D341Med (cell line): ENCODE measurements at regions not wholly inside any gene's neighbourhood (a gene's known extent, or its start where the extent isn't known, plus 50 kb on each side); places are given as distances from the start of the nearest gene placed in this dataset.

Experiments
- DNase-seq: peaks from one replicate; pipeline ENCODE4 v3.0.0; 2012; ENCODE audit warnings: low spot score

DNA sequence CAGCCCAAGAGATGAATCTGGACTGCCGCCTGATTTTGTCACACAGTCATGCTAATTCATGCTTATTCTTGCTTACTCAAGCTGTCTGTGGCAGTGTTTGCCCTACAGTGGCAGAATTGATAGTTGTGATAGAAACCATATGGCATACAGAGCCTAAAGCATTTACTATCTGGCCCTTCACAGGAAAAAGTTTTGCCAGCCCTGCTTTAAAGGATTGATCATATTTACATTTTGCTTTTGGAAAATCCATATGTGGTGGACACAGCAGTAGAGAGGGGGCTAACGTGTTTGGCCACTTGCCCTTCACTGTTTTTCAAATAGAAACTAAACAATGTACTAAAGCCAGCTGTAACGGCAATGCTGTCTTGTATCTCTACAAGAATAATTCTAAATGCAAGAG, 974.0 kb upstream of the GHITM start:
- DNase-seq = no peak

DNA sequence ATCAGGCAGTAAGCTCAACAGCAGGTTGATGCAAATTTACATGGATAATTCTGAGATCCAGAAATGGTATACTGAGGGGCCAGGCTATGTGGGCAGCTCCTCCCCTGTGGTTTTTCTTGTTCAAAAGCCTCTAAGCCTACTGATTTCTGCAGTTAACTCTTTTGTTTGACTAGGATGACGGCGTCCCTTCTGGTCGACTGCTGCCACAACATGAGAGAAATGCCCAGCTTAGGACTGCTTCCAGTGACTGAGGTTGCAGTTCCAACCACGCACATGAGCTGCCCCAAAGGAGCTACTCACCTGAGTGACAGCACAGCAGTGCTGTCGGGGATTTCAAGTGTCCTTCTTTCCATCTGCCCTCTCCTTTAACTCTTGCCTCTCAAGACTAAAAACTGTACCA, 973.0 kb upstream of the GHITM start:
- peak; percentile 48 for DNase-seq

DNA sequence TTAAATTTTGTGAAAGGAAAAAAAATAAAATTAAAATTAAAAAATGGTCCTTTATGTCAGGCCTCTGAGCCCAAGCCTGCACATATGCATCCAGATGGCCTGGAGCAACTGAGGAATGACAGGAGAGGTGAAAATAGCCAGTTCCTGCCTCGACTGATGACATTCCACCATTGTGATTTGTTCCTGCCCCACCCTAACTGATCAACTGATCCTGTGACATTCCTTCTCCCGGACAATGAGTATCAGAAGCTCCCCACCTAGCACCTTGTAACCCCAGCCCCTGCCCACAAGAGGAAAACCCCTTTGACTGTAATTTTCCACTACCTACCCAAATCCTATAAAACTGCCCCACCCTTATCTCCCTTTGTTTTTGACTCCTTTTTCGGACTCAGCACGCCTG, 972.2 kb upstream of the GHITM start:
- no peak for DNase-seq

DNA sequence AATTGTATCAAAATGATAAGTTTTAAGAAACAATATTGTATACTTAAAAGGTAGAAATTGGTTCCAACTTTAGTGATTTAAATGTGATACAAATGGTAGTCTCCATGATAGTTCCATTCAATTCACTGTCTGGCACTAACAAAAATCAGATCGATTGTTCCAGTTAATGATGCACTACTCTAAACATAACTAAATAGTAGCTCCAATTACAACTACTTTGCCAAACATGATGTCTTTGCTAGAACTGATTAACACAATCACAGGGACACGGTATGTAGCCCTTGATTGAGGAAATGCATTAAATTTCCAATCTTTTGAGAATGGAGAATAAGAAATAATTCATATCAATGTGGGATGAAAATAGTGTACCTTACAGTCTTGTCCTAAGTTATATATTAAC, 962.4 kb upstream of the GHITM start:
- no peak for DNase-seq

DNA sequence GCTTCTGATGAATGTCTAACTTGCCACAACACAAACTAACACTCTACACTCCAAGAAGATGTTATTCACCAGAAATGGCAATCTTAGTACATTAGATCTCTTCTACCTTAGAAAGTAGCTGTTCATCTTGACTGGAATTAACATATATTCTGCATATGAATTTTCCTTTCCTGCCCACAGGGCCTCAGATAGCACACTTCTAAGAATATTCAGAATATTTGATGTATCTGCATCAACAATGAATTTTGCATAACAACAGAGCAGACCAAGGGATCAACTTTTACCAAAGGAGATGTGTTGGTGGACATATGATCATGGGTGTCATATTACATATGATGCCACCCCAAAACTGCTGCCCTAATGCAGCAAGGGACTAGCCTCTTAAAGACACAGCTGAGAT, 960.8 kb upstream of the GHITM start:
- DNase-seq = no peak

DNA sequence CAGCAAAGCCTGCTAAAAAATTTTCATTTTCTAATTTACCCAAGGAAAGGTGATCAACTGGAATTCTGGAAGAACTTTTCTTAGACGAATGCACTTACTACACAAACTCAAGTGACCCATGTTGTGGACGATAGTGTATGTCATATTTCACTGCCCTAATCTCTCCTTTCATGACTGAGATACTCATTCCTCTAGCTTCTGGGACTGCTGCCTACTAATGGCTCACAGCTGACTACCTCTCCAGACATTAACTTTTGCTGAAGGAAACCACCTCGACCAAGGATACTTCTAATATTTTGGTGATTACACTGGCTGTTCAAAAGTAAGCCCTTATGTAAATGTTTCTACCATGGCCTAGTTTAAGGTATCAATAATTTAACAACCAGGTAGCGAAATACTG, 959.9 kb upstream of the GHITM start:
- no peak for DNase-seq

DNA sequence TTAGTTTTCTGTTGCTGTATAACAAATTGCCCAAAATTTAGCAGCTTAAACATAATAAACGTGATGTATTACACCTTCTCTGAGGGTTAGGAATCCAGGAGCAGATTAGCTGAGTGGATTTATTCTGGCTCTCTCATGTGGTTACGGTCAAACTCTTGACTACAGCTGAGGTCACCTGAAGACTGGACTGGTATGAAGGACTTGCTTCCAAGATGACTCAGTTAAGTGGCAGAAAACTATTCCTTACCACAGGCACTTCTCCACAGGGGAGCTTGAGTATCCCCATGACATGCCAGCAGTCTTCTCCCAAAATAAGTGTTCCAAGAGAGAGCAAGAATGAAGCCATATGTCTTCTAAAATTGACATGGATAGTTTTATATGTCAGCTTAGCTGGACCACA, 957.2 kb upstream of the GHITM start:
- no peak for DNase-seq

DNA sequence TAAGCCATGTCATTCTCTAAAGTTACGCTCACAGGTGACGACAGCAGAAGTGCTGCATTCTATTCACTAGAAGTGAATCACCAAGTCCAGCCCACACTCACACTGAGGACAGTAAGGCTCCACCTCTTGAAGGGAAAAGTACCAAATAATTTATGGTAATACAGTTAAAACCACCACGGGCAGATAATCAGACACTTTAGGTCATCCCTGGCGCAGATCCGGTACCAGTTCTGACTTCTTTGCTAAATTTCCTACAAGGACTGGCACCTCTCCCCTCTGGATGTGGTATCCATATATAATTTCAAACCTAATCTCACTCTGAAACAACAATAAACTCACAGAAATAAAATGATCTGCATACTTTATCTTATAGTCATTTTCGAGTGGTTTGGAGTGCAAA, 954.7 kb upstream of the GHITM start:
- DNase-seq = no peak

DNA sequence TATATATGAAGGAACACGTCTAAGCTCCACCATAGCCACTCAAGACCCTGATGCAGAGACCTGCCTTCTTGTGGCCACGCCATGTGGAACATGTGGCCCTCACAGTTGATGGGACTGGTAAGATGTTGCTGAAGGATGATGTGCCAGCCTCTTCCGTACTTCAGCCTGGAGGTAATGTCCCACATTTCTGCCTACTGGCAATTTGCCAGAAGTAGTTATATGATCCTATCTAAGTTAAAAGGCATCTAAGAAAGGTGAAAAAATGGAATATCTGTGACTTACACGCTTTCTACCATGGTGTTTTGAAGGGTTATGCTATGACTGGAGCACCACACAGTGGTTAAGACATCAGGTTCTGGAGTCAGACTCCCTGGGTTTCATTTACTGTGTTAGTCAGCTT, 948.7 kb upstream of the GHITM start:
- DNase-seq = no peak

DNA sequence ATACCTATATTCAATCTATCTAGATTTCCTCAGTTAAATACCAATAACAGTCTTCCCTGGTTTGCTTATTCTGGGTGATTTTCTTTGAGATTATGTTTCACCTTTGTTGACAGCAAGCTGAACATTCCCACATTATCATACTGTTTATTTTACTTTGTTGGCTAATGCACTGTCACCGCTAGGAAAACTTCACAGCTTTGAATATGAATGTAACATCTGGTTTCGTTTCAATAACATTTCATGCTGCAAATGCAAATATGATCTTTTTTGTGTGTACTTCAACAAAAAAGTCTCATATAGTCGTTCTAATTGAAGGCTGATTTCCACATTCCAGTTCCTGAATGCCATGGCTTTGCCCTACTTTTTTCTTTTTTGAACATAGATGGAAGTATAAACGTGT, 946.3 kb upstream of the GHITM start:
- DNase-seq = no peak

DNA sequence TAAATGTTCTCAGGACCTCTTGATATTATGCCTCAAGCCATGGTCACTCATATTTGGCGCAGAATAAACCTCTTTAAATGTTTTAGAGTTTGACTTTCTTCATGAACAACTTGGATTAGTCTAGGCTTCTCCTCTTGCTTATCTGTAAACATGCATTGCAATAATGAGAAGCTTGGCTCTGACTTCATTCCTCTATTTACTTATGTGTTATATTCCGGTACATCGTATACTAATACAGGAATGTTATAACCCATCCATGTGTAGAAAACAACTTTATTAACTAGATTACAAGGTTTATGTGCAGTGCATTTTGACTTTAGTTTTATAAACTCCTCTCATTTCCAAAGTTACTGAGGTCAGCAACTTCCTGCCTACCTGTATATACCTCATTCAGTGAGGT, 944.3 kb upstream of the GHITM start:
- DNase-seq = no peak

DNA sequence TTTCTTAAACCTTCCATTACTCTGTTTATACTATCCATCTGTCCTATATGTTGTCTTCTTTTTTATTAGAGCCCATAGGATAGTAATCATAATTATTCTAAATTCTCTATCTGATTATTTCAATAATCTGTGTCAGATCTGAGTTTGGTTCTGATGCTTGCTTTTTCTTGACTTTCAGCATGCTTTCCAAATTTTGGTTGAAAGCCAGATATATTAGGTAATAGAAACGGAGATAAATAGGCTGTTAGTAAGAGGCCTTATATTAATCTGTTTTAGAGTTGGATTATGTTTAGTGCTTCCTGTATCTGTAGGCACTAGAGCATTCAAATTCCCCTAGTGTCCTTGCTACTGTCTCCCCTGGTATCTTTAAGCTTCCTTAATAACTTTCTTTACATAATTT, 939.9 kb upstream of the GHITM start:
- DNase-seq = no peak

DNA sequence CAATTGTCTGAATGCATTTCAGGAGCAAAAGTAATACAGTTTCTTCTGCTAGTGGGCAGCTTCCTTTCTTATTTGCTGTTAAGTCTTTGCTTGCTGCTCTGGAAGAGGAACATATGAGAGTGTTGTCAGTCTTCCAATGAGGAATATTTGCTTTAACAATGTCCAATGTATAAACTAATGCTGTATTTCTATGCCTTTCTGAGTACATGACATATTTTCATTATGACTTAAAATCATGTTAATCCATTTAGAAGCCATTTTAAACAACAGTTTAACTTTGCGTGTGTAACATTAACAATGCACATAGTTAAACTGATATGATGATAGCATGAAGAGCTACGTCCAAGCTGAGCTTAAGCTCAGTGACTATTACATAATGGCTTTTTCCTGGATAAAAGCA, 933.4 kb upstream of the GHITM start:
- no peak for DNase-seq

DNA sequence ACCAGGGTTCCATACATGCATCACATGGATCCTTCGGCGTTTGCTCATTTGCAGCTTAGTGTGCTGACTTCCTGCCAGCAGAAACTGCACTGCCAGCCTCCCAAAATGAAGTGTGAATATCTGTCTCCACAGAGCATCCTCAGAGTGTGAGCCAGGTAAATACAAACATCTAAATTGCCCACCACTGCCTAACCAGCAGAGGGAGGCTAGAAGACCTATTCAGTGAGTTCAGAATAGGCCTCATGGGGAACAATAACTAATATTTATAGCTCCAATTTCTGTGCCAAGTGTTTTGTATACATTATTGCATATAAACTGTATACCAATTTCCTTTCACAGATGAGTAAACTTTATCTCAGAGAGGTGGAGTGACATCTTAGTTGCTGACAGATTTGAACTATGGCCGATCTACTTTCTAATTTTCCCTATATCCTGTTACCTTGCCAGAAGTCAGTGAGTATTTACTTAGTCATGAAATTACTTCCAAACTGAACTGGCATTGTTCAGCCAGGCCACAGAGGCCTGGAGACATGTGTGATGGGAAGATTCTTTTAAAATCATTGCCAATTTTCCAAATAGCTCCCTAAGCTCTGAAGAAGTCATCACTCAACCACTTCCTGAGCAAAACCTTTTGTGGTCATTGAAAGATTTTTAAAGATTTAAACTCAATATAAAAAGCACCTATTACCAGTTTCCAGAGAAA, 926.5 kb upstream of the GHITM start:
- DNase-seq = no peak

DNA sequence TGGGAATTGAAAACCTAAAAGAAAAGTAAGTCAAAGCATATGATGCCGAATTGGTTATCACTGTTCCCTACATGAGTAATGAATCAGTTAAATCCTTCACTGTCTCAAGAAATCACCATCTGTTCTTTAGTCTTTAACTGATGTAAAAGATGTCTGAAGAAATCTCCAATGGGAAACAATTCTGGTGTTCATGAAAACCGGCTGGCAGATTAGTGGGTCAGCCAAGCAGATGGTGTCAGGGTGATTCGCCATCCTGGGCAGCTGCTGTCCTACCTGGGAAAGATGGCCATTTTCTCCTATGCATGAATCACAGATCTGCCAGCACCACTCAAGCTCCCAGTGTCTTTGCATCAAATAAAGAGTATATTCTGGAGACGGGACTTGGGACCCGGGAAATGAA, 925.2 kb upstream of the GHITM start:
- no peak for DNase-seq

DNA sequence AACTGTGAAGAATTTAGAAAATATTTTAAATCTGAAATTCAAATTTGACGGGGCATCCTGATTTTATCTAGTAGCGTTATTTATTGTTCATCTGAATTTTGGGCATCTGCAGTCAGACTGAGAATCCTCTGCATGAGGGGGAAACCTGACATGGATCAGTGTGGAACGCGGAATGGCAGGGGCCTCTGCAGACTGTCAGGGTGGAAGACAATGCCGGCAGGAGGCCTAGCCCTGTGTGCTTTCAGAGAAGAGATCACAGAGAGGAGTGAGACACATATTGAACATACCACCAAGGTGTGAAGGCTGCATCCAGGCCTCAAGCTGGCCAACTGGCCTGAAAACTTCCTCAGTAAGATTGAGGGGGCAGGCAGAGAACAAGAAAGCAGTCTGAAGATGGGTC, 921.1 kb upstream of the GHITM start:
- DNase-seq = no peak

DNA sequence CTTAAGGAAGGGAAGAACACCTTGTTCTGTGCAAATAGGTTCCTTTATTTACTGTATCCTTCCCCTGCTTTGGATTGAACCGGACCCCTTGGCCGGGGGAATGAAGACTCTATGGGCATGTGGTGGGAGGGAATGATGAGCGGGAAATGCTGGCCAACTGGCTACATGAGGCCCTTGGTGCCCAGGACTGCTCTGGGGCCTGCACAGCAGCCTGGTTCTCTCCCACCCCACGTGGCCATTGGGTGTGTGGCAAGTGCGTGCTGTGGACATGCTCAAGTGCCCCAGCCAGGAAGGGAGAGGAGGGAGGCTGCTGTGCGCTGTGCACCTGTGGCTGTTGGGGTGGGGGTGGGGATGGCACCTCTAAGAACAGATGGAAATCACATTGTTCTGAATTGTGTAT, 917.0 kb upstream of the GHITM start:
- DNase-seq = no peak

DNA sequence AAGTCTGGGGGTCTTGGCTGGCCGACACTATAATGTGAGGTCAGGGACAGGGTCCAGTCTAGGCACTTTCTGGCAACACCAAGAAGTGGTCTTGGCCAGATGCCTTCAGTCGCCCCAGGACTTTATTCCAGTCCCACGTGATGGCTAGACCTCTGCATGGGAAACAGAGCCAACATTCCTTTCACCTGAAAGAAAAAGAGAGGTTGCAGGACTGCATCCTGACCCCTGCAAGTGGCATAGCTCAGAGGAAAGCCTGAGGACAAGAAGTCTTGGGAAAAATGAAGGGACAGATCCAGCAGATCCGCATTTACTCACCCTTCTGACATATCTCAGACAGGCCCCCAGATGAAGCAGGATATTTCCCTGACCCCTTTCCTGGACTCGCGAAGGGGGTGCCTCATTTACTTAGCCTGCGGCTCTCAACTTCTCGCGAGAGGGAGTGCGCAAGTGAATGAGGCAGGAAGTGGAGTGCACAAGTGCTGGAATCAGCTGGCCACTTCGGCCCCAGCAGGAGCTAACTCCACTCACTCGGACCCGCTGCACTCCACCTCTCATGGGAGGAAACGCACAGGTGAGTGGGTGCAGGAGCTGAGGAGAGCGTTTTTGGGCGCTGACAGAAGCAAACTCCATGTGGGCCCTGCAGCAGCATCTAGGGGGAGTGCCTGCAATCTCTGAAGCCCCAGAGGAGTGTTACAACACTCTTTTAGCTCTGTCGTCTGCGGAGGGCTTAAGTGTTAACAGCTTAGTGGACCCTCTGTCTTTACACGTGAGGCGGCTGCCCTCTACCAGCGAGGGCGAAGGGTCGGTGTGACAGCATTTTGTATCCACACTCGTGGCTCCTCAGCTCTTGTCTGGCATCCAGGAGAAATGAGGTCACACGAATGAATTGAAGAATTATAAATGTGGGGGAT, 916.2 kb upstream of the GHITM start:
- no peak for DNase-seq

DNA sequence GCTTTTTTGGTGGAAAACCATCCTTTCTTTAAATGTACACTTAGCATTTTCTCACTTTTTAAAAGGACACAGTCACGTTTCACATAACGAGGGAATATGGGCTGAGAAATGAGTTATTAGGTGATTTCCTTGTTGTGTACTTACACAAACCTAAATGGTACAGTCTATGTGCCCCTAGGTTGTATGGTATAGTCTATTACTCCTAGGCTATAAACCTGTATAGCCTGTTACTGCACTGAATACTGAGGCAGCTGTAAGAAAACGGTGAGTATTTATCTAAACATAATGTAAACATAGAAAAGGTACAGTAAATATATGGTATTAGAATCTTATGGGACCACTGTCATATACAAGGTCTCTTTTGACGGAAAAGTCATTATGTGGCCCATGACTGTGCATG, 913.5 kb upstream of the GHITM start:
- DNase-seq = no peak

DNA sequence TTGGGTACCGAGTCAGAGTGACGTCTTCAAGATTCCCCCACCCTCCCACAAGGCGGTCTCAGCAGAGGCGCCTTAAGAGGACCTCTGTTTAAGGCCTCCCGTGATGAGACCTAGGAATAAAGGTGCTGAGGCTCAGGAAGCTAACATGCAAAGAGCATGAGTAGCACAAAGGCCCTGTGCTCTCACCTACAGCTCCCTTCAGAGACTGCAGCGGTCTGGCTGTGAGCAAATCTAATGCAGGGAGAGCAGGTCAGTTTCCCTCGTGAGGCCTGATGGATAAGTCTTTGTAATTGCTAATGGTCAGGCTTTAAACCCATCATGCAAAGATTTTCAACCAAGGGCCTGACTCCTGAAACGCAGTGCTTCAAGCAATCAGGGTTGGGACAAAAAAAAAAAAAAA, 909.3 kb upstream of the GHITM start:
- DNase-seq = no peak

DNA sequence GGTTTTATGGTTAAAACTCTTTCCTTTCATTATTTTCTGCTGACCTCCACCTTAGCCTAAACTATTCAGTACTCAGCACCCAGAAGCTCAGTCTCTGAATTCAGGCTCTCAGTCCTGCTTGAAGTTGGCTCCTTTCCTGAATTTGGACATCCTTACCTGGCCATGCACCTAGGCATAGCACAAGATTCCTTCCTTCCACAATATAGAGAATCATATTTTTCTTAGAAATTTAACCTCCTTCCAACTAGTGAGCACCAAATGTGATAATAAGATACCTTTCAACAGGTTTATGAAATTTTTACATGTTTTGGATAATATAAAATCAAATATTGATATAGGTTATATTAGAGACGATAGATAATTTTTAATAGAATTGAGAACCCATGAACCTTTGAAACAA, 905.6 kb upstream of the GHITM start:
- DNase-seq = no peak

DNA sequence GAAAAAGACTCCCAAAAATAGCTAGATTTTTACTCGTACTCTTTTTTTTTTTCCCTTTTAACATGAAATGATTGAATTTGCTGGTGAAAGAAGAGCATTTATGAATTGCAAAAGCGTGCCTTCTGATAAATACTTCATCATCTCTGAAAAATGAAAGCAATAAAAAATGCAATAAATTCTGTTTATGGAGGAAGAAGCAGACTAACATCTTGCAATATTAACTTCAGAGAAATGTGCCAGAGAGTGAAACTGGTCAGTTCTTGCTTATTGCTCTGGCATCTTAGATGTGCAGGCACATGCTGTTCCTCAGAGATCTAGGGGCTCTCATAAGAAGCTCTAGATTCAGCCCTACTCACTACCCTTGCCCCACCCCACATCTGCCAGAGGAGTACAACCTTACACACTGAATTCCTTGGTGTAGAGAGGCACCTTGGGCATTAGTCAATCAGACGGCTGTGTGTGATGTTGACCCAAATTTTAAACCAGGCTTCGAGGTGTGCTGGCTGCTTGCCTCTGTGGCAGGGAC, 891.1 kb upstream of the GHITM start:
- DNase-seq = no peak

DNA sequence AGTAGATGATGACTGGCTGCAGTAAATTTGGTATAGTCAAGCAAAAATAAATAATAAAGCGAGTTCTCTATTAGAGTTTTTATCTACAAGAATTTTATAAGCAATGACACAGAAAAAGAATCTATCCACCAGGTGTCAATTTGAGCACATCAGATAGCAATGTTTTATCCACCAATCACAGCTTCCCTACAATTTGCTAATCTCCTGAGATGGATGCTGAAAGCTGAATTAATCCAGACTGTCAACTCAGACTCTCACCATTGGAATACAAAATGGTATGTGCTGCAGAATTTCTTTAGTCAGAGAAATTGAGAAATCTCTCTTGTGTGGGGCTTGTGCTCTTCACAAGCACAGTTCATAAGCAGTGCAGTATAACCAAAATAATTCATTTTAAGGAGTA, 888.9 kb upstream of the GHITM start:
- no peak for DNase-seq

DNA sequence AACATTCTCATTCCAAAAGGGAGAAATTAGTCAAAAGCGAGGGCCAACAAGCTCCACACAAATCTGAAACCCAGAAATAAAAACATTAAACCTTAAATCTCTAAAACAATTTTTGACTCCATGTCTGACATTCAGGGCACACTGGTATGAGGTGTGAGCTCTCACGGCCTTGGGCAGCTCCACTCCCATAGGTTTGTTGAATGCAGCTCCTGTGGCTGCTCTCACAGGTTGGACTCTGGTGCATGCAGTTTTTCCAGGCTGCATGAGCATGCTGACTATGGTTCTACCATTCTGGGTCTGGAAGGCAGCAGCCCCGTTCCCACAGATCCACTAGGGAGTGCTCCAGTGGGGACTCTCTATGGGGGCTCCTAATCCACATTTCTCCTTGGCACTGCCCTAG, 887.1 kb upstream of the GHITM start:
- DNase-seq = no peak
